Body of pancreas (tissue), 4 donors: ENCODE measurements at regions not wholly inside any gene's neighbourhood (a gene's known extent, or its start where the extent isn't known, plus 50 kb on each side); places are given as distances from the start of the nearest gene placed in this dataset.

Source experiments
- ATAC-seq: fragments of 150-250 bp; one replicate; pipeline ENCODE4 v1.9.1; 2016
- DNase-seq, 4 donors: peaks; one replicate each; pipeline ENCODE4 v3.0.0-alpha.2; 2019
- H3K27ac ChIP-seq, 4 donors: fragments of 200-600 bp; sonication (generic); 1 replicate in 3 of 4; 2 replicates in 1 of 4; pipeline versions ENCODE4 v1.5.1 to v1.6.1; 2016 to 2019; ENCODE audit warnings: mild to moderate bottlenecking in 1 of 4, mixed read lengths in 1 of 4, moderate library complexity in 1 of 4
- H3K27me3 ChIP-seq, 2 donors: fragments of 200-600 bp; sonication (generic); one replicate each; pipeline ENCODE4 v1.6.0; 2016; ENCODE audit warnings: mild to moderate bottlenecking in 1 of 2
- H3K36me3 ChIP-seq, 2 donors: fragments of 200-600 bp; sonication (generic); replicated peaks in 1 of 2; 2 replicates each; pipeline ENCODE4 v1.5.1; 2016; ENCODE audit warnings: low read depth in 2 of 2; ENCODE audit not compliant: insufficient read depth in 1 of 2
- H3K4me1 ChIP-seq: fragments of 200-600 bp; sonication (generic); one replicate; pipeline ENCODE4 v1.6.0; 2016
- H3K4me3 ChIP-seq, 2 donors: fragments of 200-600 bp; sonication (generic); 1 replicate in 1 of 2; 2 replicates in 1 of 2; pipeline ENCODE4 v1.5.1; 2016 to 2019
- H3K9me3 ChIP-seq, 3 donors: fragments of 200-600 bp; sonication (generic); 1 replicate in 2 of 3; 2 replicates in 1 of 3; pipeline ENCODE4 v1.5.1; 2016
- CTCF ChIP-seq, 7 experiments: fragments of 450-650 bp in 4 of 7; fragments of 200-600 bp in 3 of 7; sonication (generic) in 3 of 7; IDR thresholded peaks; one replicate each; pipeline ENCODE4 v1.5.1; 2016 to 2019; ENCODE audit warnings: antibody characterized with exemption in 7 of 7
- POLR2A ChIP-seq, 3 donors: fragments of 450-650 bp; IDR thresholded peaks; one replicate each; pipeline ENCODE4 v1.6.1; 2016; ENCODE audit warnings: antibody characterized with exemption in 3 of 3, mild to moderate bottlenecking in 2 of 3
- WGBS, 2 donors: methylation state at CpG; one replicate each; pipeline ENCODE4 v1.1.5; 2017; 5-methylcytosine and 5-hydroxymethylcytosine counted together
- intact Hi-C: fragments of 100-400 bp; cut with DNase I; formaldehyde crosslinking; loops from one replicate; pipeline ENCODE4 v1.15.1; 2023

GRCh38 chr16:48905632-48906505 lies 295.9 kb upstream of the N4BP1 start:
- DNase-seq (no peak), ATAC-seq (no peak)
- Histone ChIP-seq H3K4me3 (no peak overlapping the region), H3K27ac (no peak overlapping the region), H3K36me3 (no peaks in the 10 kb centered on the region), H3K27me3 (no peaks in the 10 kb centered on the region), H3K9me3 (no peaks in the 10 kb centered on the region), H3K4me1 (no peaks in the 10 kb centered on the region)
- TF ChIP-seq CTCF (IDR thresholded peaks at IDR 0.05) (no peak), POLR2A (IDR thresholded peaks at IDR 0.05) (no peak)
- intact Hi-C loops: no loop called here
- WGBS, 2 donors: 58 to 78% methylated on average over 13 to 22 of the region's 22 CpGs

- WGBS, 2 donors: 42 to 44% methylated on average over 5 of the region's 5 CpGs
- TF ChIP-seq POLR2A (IDR thresholded peaks at IDR 0.05) (no peak), CTCF (IDR thresholded peaks at IDR 0.05) (no peak)
- Histone ChIP-seq H3K4me1 (no peaks in the 10 kb centered on the region), H3K36me3 (no peaks in the 10 kb centered on the region), H3K9me3 (no peaks in the 10 kb centered on the region), H3K27me3 (no peaks in the 10 kb centered on the region), H3K27ac (no peak overlapping the region), H3K4me3 (no peak overlapping the region)
- ATAC-seq (no peak), DNase-seq (no peak)
- intact Hi-C loops: no loop called here
Measured at GRCh38 chr16:48904333-48904732, 294.4 kb upstream of the N4BP1 start.

- H3K9me3 ChIP-seq: no peaks in the 10 kb centered on the region
- no peak overlapping the region for H3K27ac ChIP-seq
- no peak overlapping the region for H3K4me3 ChIP-seq
- WGBS, 2 donors: 30 to 56% methylated on average over 6 to 7 of the region's 7 CpGs
- H3K36me3 ChIP-seq: no peaks in the 10 kb centered on the region
- no peak for DNase-seq
- no peaks in the 10 kb centered on the region for H3K27me3 ChIP-seq
- no peaks in the 10 kb centered on the region for H3K4me1 ChIP-seq
- intact Hi-C loops: no loop called here
- no peak for ATAC-seq
- TF ChIP-seq CTCF (IDR thresholded peaks at IDR 0.05): no peak
- TF ChIP-seq POLR2A (IDR thresholded peaks at IDR 0.05): no peak
Measured at GRCh38 chr16:48903039-48903438, 293.1 kb upstream of the N4BP1 start.

GRCh38 chr16:48901712-48902374 lies 291.9 kb upstream of the N4BP1 start:
- Histone ChIP-seq H3K27ac (no peak overlapping the region), H3K4me3 (no peak overlapping the region), H3K9me3 (no peaks in the 10 kb centered on the region), H3K27me3 (no peaks in the 10 kb centered on the region), H3K4me1 (no peaks in the 10 kb centered on the region), H3K36me3 (no peaks in the 10 kb centered on the region)
- TF ChIP-seq POLR2A (IDR thresholded peaks at IDR 0.05) (no peak), CTCF (IDR thresholded peaks at IDR 0.05) (no peak)
- 29 to 35% methylated on average over 9 of the region's 9 CpGs for WGBS, 2 donors
- no peak for DNase-seq
- intact Hi-C loops: loop anchor here (2.0 kb wide), 1 partner anchor 31 kb away; no protein-coding TSS in a partner anchor
- no peak for ATAC-seq
